Caco-2 (cell line): ENCODE measurements at regions not wholly inside any gene's neighbourhood (a gene's known extent, or its start where the extent isn't known, plus 50 kb on each side); places are given as distances from the start of the nearest gene placed in this dataset.

Source experiments
- BruUV-seq: library from RNA; stranded (reverse); fragments of 400-500 nt; replicated peaks from 2 replicates; lab custom pipeline; 2021; lab: Mats Ljungman, UMichigan
- CTCF ChIA-PET: fragments of 300-600 bp; sonication (Branson Sonifier 250); formaldehyde crosslinking; loops from one replicate; lab custom pipeline; 2022; ENCODE audit warnings: antibody characterized with exemption; lab: Charles Lee
- POLR2A ChIA-PET: fragments of 300-600 bp; sonication (Branson Sonifier 250); formaldehyde crosslinking; loops from one replicate; lab custom pipeline; 2022; ENCODE audit warnings: antibody characterized with exemption; lab: Charles Lee
- DNase-seq, 2 experiments: peaks; one replicate each; pipeline versions ENCODE4 v3.0.0 to v3.0.0-alpha.2; 2020 to 2022
- H3K27me3 ChIP-seq: replicated peaks from 2 replicates; pipeline ENCODE4 v1.6.0; 2011; ENCODE audit warnings: low read length; ENCODE audit not compliant: control insufficient read depth, insufficient read depth
- H3K36me3 ChIP-seq: 2 replicates; pipeline ENCODE4 v1.5.1; 2011; ENCODE audit warnings: low read length; ENCODE audit not compliant: control insufficient read depth, insufficient read depth
- H3K4me1 ChIP-seq: fragments of 250-450 bp; sonication (Bioruptor Pico); 2 replicates; pipeline ENCODE4 v1.5.1; 2020; ENCODE audit warnings: mild to moderate bottlenecking
- H3K4me3 ChIP-seq: 2 replicates; pipeline ENCODE4 v1.5.1; 2011; ENCODE audit warnings: low read depth, mild to moderate bottlenecking, control low read depth, low read length
- H3K9me3 ChIP-seq: fragments of 250-450 bp; sonication (Bioruptor Pico); 2 replicates; pipeline ENCODE4 v1.5.1; 2020; ENCODE audit warnings: mild to moderate bottlenecking, moderate library complexity
- H3K27ac Mint-ChIP-seq: one replicate; pipeline ENCODE4 v1.8.0; 2022; ENCODE audit warnings: mixed read lengths; ENCODE audit not compliant: unreplicated experiment
- H3K27me3 Mint-ChIP-seq: one replicate; pipeline ENCODE4 v1.8.0; 2022; ENCODE audit warnings: mixed read lengths; ENCODE audit not compliant: insufficient read depth, unreplicated experiment
- H3K36me3 Mint-ChIP-seq: one replicate; pipeline ENCODE4 v1.8.0; 2022; ENCODE audit warnings: mild to moderate bottlenecking, mixed read lengths; ENCODE audit not compliant: insufficient read depth, unreplicated experiment
- H3K4me1 Mint-ChIP-seq: one replicate; pipeline ENCODE4 v1.8.0; 2022; ENCODE audit warnings: low read depth, mixed read lengths; ENCODE audit not compliant: unreplicated experiment
- H3K4me3 Mint-ChIP-seq: one replicate; pipeline ENCODE4 v1.8.0; 2022; ENCODE audit warnings: mild to moderate bottlenecking, moderate library complexity, mixed read lengths; ENCODE audit not compliant: unreplicated experiment
- H3K9me3 Mint-ChIP-seq: one replicate; pipeline ENCODE4 v1.8.0; 2022; ENCODE audit warnings: mixed read lengths; ENCODE audit not compliant: unreplicated experiment
- intact Hi-C: fragments of 100-400 bp; cut with micrococcal nuclease; formaldehyde crosslinking; loops from one replicate; pipeline ENCODE4 v1.10.0; 2022; ENCODE audit not compliant: unreplicated experiment
- TF ChIP-seq, protein P1 (sequence below), 2 experiments: fragments of 200-600 bp in 1 of 2; IDR thresholded peaks; 1 replicate in 1 of 2; 2 replicates in 1 of 2; pipeline versions ENCODE4 v1.5.1 to v1.8.0; 2011 to 2022; ENCODE audit warnings: antibody characterized with exemption in 1 of 2, control low read depth in 1 of 2, inconsistent platforms in 1 of 2, low read depth in 1 of 2, low read length in 1 of 2, mild to moderate bottlenecking in 1 of 2, moderate library complexity in 1 of 2; ENCODE audit not compliant: insufficient read depth in 1 of 2, severe bottlenecking in 1 of 2, unreplicated experiment in 1 of 2

DNA sequence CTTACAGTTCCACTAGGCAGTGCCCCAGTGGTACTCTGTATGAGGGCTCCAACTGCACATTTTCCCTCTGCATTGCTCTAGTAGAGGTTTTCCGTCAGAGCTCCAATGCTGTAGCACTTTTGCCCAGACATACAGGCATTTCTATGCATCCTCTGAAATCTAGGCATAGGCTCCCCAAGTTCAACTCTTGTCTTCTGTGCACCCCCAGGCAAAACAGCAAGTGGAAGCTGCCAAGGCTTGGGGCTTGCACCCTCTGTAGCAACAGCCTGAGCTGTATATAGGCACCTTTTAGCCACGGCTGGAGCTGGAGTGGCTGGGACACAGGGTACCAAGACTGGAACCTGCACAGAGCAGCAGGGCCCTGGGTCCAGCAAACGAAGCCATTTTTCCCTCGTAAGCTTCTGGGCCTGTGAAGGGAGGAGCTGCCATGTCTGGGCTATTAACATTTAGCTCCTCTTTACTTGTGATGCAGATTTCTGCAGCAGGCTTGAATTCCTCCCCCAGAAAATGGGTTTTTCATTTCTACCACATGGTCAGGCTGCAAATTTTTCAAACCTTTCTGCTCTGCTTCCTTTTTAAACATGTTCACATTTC lies 596.2 kb upstream of the ADGRB3 start:
- Mint-ChIP-seq H3K4me3 (no peak overlapping the region), H3K27ac (no peak overlapping the region), H3K4me1 (no peaks in the 10 kb centered on the region), H3K36me3 (no peaks in the 10 kb centered on the region), H3K27me3 (no peaks in the 10 kb centered on the region), H3K9me3 (no peaks in the 10 kb centered on the region)
- no peaks in the 10 kb centered on the region for H3K27me3 ChIP-seq
- no peaks in the 10 kb centered on the region for H3K4me1 ChIP-seq
- DNase-seq, result no peak
- BruUV-seq, result no TSS peak
- H3K4me3 ChIP-seq, result no peak overlapping the region
- intact Hi-C loops, result no loop called here
- ChIA-PET CTCF (no interaction called here), POLR2A (no interaction called here)
- TF ChIP-seq, protein P1, sequence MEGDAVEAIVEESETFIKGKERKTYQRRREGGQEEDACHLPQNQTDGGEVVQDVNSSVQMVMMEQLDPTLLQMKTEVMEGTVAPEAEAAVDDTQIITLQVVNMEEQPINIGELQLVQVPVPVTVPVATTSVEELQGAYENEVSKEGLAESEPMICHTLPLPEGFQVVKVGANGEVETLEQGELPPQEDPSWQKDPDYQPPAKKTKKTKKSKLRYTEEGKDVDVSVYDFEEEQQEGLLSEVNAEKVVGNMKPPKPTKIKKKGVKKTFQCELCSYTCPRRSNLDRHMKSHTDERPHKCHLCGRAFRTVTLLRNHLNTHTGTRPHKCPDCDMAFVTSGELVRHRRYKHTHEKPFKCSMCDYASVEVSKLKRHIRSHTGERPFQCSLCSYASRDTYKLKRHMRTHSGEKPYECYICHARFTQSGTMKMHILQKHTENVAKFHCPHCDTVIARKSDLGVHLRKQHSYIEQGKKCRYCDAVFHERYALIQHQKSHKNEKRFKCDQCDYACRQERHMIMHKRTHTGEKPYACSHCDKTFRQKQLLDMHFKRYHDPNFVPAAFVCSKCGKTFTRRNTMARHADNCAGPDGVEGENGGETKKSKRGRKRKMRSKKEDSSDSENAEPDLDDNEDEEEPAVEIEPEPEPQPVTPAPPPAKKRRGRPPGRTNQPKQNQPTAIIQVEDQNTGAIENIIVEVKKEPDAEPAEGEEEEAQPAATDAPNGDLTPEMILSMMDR (IDR thresholded peaks at IDR 0.05; ENCODE audit: insufficient read depth in 1 of 2, low read depth in 1 of 2, low read length in 1 of 2, severe bottlenecking in 1 of 2, unreplicated experiment in 1 of 2), result no peak
- no peaks in the 10 kb centered on the region for H3K36me3 ChIP-seq
- H3K9me3 ChIP-seq, result no peaks in the 10 kb centered on the region

DNA sequence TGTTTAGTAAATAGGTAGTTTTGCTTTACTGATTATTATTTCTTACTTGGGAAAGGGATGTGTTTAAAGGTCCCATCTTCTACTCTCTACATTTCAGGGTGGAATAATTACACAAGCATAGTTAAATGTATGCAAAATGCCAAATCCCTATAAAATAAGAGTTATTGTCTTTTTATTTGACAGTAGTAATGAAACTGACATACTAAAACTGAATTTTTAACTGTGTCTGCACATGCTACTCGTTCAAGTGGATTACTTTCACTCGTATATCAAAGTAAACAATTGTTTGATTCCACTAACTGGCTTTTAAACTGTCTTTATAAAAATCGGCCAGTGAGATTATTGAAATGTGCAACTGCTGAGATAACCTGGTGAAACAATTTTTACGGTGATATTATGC lies 602.9 kb upstream of the ADGRB3 start:
- no peaks in the 10 kb centered on the region for H3K4me1 ChIP-seq
- Mint-ChIP-seq H3K9me3 (no peaks in the 10 kb centered on the region), H3K4me3 (no peak overlapping the region), H3K27me3 (no peaks in the 10 kb centered on the region), H3K36me3 (no peaks in the 10 kb centered on the region), H3K27ac (no peak overlapping the region), H3K4me1 (no peaks in the 10 kb centered on the region)
- ChIA-PET CTCF (no interaction called here), POLR2A (no interaction called here)
- intact Hi-C loops, result no loop called here
- no peak for DNase-seq
- no peaks in the 10 kb centered on the region for H3K27me3 ChIP-seq
- no peaks in the 10 kb centered on the region for H3K36me3 ChIP-seq
- no peak overlapping the region for H3K4me3 ChIP-seq
- BruUV-seq, result no TSS peak
- H3K9me3 ChIP-seq, result no peaks in the 10 kb centered on the region
- TF ChIP-seq, protein P1 (IDR thresholded peaks at IDR 0.05; ENCODE audit: insufficient read depth in 1 of 2, low read depth in 1 of 2, low read length in 1 of 2, severe bottlenecking in 1 of 2, unreplicated experiment in 1 of 2), result no peak

DNA sequence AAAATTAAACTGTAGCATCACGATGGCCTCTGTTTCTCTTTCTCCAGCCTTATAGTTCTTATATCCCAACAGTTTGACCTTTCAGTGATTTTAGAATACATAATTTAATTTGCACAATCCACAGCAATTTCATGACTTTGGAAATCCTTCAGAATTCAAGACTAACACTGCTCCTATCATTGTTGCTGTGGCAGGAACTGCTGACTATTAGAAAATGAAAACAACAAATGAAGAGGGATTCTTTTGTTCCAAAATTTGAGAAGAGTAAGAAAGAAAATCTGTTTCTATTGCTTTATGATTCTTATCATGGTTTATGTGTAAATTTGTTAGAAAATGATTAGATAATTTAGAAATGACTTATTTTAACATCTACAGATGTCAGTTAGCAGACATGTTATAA lies 604.0 kb upstream of the ADGRB3 start:
- no peak overlapping the region for H3K4me3 ChIP-seq
- ChIA-PET CTCF (no interaction called here), POLR2A (no interaction called here)
- H3K9me3 Mint-ChIP-seq, result no peaks in the 10 kb centered on the region
- DNase-seq, result no peak
- intact Hi-C loops, result no loop called here
- no peaks in the 10 kb centered on the region for H3K4me1 Mint-ChIP-seq
- H3K36me3 ChIP-seq, result no peaks in the 10 kb centered on the region
- no peaks in the 10 kb centered on the region for H3K9me3 ChIP-seq
- H3K4me3 Mint-ChIP-seq, result no peak overlapping the region
- BruUV-seq, result no TSS peak
- H3K36me3 Mint-ChIP-seq, result no peaks in the 10 kb centered on the region
- TF ChIP-seq, protein P1 (IDR thresholded peaks at IDR 0.05; ENCODE audit: insufficient read depth in 1 of 2, low read depth in 1 of 2, low read length in 1 of 2, severe bottlenecking in 1 of 2, unreplicated experiment in 1 of 2), result no peak
- no peaks in the 10 kb centered on the region for H3K27me3 ChIP-seq
- no peak overlapping the region for H3K27ac Mint-ChIP-seq
- no peaks in the 10 kb centered on the region for H3K27me3 Mint-ChIP-seq
- H3K4me1 ChIP-seq, result no peaks in the 10 kb centered on the region
